ENCODE measurements at regions not wholly inside any gene's neighbourhood (a gene's known extent, or its start where the extent isn't known, plus 50 kb on each side); places are given as distances from the start of the nearest gene placed in this dataset.

DNA sequence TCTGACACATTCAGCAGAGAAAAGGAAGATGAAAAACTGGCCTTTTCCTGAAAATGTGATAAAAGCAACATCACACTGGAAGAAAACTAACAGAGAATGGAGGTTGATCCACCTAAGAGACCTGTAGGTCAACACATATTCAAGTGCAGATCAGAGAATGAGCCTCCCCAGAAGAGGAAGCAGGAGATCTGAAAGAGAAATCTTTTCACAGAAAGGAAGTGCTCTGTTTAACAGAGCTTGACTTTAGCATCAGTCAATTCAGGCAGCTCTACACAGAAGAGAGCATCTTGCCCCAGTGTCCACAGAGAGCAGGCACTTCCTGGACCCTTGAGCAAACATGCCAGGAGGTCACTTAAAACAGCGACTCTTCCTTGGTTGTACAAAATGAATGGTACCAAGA lies 655.4 kb upstream of the GBE1 start:
- Histone ChIP-seq H3K4me2 (replicated peaks; ENCODE audit: extremely low read depth, low read length, poor library complexity, severe bottlenecking) (no peak overlapping the region), H4K20me1 (ENCODE audit: insufficient read depth, low read length) (no peaks in the 10 kb centered on the region), H3K27me3 (ENCODE audit: control insufficient read depth in 2 of 2, insufficient read depth in 2 of 2, low read length in 2 of 2) (no peaks in the 10 kb centered on the region), H2AFZ (ENCODE audit: insufficient read depth, low read depth, low read length, poor library complexity, severe bottlenecking) (no peak overlapping the region), H3K79me2 (ENCODE audit: insufficient read depth, low read length) (no peaks in the 10 kb centered on the region), H3K9ac (ENCODE audit: insufficient read depth, low read length, poor library complexity, severe bottlenecking) (no peak overlapping the region), H3K4me1 (ENCODE audit: control insufficient read depth in 1 of 2, insufficient read depth in 2 of 2, low read length in 2 of 2) (no peaks in the 10 kb centered on the region), H3K27ac (ENCODE audit: low read depth in 1 of 2, low read length in 2 of 2) (no peak overlapping the region), H3K9me3 (replicated peaks in 1 of 2; ENCODE audit: control insufficient read depth in 1 of 2, insufficient read depth in 1 of 2, low read length in 2 of 2) (no peaks in the 10 kb centered on the region), H3K4me3 (replicated peaks in 1 of 3; ENCODE audit: low read depth in 2 of 3, low read length in 3 of 3) (no peak overlapping the region), H3K36me3 (replicated peaks in 1 of 2; ENCODE audit: control insufficient read depth in 1 of 2, insufficient read depth in 2 of 2, low read length in 2 of 2) (no peaks in the 10 kb centered on the region)
- WGBS (ENCODE audit: insufficient coverage) = no CpG with 5 or more reads among the region's 1 CpG
- Mint-ChIP-seq H3K4me1 (no peaks in the 10 kb centered on the region), H3K27ac (no peak overlapping the region), H3K27me3 (ENCODE audit: low read depth in 3 of 3) (peaks cover 0 to 2% (median 0%) of the 10 kb centered on the region in 3 donors), H3K9me3 (peaks cover 0 to 2% (median 0%) of the 10 kb centered on the region in 7 donors), H3K4me3 (no peak overlapping the region), H3K36me3 (no peaks in the 10 kb centered on the region)
- intact Hi-C loops (cut with micrococcal nuclease) = no loop called here
- TF ChIP-seq, protein P1, sequence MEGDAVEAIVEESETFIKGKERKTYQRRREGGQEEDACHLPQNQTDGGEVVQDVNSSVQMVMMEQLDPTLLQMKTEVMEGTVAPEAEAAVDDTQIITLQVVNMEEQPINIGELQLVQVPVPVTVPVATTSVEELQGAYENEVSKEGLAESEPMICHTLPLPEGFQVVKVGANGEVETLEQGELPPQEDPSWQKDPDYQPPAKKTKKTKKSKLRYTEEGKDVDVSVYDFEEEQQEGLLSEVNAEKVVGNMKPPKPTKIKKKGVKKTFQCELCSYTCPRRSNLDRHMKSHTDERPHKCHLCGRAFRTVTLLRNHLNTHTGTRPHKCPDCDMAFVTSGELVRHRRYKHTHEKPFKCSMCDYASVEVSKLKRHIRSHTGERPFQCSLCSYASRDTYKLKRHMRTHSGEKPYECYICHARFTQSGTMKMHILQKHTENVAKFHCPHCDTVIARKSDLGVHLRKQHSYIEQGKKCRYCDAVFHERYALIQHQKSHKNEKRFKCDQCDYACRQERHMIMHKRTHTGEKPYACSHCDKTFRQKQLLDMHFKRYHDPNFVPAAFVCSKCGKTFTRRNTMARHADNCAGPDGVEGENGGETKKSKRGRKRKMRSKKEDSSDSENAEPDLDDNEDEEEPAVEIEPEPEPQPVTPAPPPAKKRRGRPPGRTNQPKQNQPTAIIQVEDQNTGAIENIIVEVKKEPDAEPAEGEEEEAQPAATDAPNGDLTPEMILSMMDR (IDR thresholded peaks at IDR 0.05) = no peak
- DNase-seq = no peak

DNA sequence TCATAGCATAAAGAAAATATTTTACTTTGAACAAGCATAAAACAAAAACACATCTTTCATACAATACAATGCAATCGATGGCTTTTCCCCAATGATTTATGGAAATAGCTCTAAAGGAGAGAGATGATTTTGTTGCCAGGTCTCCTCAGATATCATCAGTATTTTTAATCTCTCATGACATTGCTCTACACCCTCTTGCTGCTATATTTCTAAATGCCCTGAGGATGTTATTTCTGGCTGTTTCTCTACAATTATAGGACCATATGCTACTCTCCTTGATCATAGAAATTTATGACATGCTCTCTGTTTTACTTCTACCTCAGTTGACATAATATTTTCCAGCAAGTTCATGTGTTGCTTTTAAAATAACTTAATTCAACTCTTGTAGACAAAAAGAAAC lies 654.9 kb upstream of the GBE1 start:
- no peak overlapping the region for H3K4me2 ChIP-seq (replicated peaks; ENCODE audit: extremely low read depth, low read length, poor library complexity, severe bottlenecking)
- no peak overlapping the region for H3K9ac ChIP-seq (ENCODE audit: insufficient read depth, low read length, poor library complexity, severe bottlenecking)
- DNase-seq = no peak
- no peaks in the 10 kb centered on the region for H3K4me1 ChIP-seq (ENCODE audit: control insufficient read depth in 1 of 2, insufficient read depth in 2 of 2, low read length in 2 of 2)
- no peak overlapping the region for H3K4me3 ChIP-seq (replicated peaks in 1 of 3; ENCODE audit: low read depth in 2 of 3, low read length in 3 of 3)
- H3K27ac Mint-ChIP-seq = no peak overlapping the region
- H3K27me3 ChIP-seq (ENCODE audit: control insufficient read depth in 2 of 2, insufficient read depth in 2 of 2, low read length in 2 of 2) = no peaks in the 10 kb centered on the region
- no peak overlapping the region for H2AFZ ChIP-seq (ENCODE audit: insufficient read depth, low read depth, low read length, poor library complexity, severe bottlenecking)
- no peaks in the 10 kb centered on the region for H3K9me3 ChIP-seq (replicated peaks in 1 of 2; ENCODE audit: control insufficient read depth in 1 of 2, insufficient read depth in 1 of 2, low read length in 2 of 2)
- H3K79me2 ChIP-seq (ENCODE audit: insufficient read depth, low read length) = no peaks in the 10 kb centered on the region
- intact Hi-C loops (cut with micrococcal nuclease) = no loop called here
- H3K4me1 Mint-ChIP-seq = no peaks in the 10 kb centered on the region
- no CpG with 5 or more reads among the region's 1 CpG for WGBS (ENCODE audit: insufficient coverage)
- H3K27me3 Mint-ChIP-seq (ENCODE audit: low read depth in 3 of 3) = peaks cover 0 to 2% (median 0%) of the 10 kb centered on the region in 3 donors
- no peaks in the 10 kb centered on the region for H4K20me1 ChIP-seq (ENCODE audit: insufficient read depth, low read length)
- TF ChIP-seq, protein P1 (IDR thresholded peaks at IDR 0.05) = no peak
- H3K4me3 Mint-ChIP-seq = no peak overlapping the region
- H3K36me3 ChIP-seq (replicated peaks in 1 of 2; ENCODE audit: control insufficient read depth in 1 of 2, insufficient read depth in 2 of 2, low read length in 2 of 2) = no peaks in the 10 kb centered on the region
- H3K27ac ChIP-seq (ENCODE audit: low read depth in 1 of 2, low read length in 2 of 2) = no peak overlapping the region
- H3K36me3 Mint-ChIP-seq = no peaks in the 10 kb centered on the region
- peaks cover 0 to 2% (median 0%) of the 10 kb centered on the region in 7 donors for H3K9me3 Mint-ChIP-seq

Measured in CD14-positive monocyte (primary cell).